SK-N-MC (cell line): ENCODE measurements at regions not wholly inside any gene's neighbourhood (a gene's known extent, or its start where the extent isn't known, plus 50 kb on each side); places are given as distances from the start of the nearest gene placed in this dataset.

Experiments used
- EZH2 ChIP-seq: fragments of 200-600 bp; sonication (generic); IDR thresholded peaks from one replicate; pipeline ENCODE4 v1.6.1; 2017; ENCODE audit warnings: antibody characterized with exemption
- FOXP2 ChIP-seq: optimal IDR thresholded peaks from 2 replicates; pipeline ENCODE3; 2011; ENCODE audit warnings: mild to moderate bottlenecking, moderate library complexity; ENCODE audit not compliant: insufficient read depth; ENCODE audit errors: extremely low read length, control extremely low read depth

- no peak for TF ChIP-seq FOXP2
- TF ChIP-seq EZH2: no peak
These were observed 688.9 kb upstream of the ID2 start for GRCh38 chr2:7992612-7993602.
